HEK293 (cell line): ENCODE measurements at regions not wholly inside any gene's neighbourhood (a gene's known extent, or its start where the extent isn't known, plus 50 kb on each side); places are given as distances from the start of the nearest gene placed in this dataset.

Source experiments
- CTCF ChIA-PET: fragments of 350-600 bp; formaldehyde crosslinking; extraction: SDS; loops from one replicate; lab custom pipeline; 2021; ENCODE audit warnings: antibody characterized with exemption; lab: Yijun Ruan, JAX
- POLR2A ChIA-PET: fragments of 300-600 bp; formaldehyde crosslinking; extraction: SDS; loops from one replicate; lab custom pipeline; 2020; ENCODE audit warnings: antibody characterized with exemption, inconsistent platforms; lab: Yijun Ruan, JAX
- H3K27ac ChIP-seq: fragments of 200-500 bp; sonication (Bioruptor generic); 2 replicates; pipeline ENCODE4 v1.5.1; 2014; ENCODE audit warnings: low read depth, low read length, control low read depth, inconsistent platforms; ENCODE audit errors: extremely low read depth
- H3K36me3 ChIP-seq, 2 experiments: fragments of 200-500 bp in 1 of 2; sonication (Bioruptor generic) in 1 of 2; 1 replicate in 1 of 2; 2 replicates in 1 of 2; pipeline ENCODE4 v1.5.1; 2014 to 2017; ENCODE audit warnings: inconsistent platforms in 2 of 2, low read length in 2 of 2; ENCODE audit not compliant: control insufficient read depth in 2 of 2, insufficient read depth in 1 of 2
- H3K4me1 ChIP-seq: fragments of 200-500 bp; sonication (Bioruptor generic); 2 replicates; pipeline ENCODE4 v1.5.1; 2014; ENCODE audit warnings: mild to moderate bottlenecking, low read length, inconsistent platforms; ENCODE audit not compliant: control insufficient read depth, insufficient read depth
- H3K4me3 ChIP-seq: 2 replicates; pipeline ENCODE4 v1.5.1; 2011; ENCODE audit warnings: low read depth, mild to moderate bottlenecking, control low read depth, low read length, moderate library complexity
- H3K9me3 ChIP-seq: fragments of 200-500 bp; sonication (Bioruptor generic); 2 replicates; pipeline ENCODE4 v1.5.1; 2014; ENCODE audit warnings: low read depth, low read length, inconsistent platforms; ENCODE audit not compliant: control insufficient read depth, insufficient read depth
- GLI2 ChIP-seq: fragments of 450-650 bp; formaldehyde crosslinking; IDR thresholded peaks from 2 replicates; pipeline ENCODE4; 2017; ENCODE audit warnings: missing biosample characterization, missing genetic modification characterization, low read depth, borderline replicate concordance
- GLI4 ChIP-seq: fragments of 450-650 bp; formaldehyde crosslinking; IDR thresholded peaks from 2 replicates; pipeline ENCODE4 v1.5.1; 2016; ENCODE audit warnings: missing biosample characterization, missing genetic modification characterization
- HOXC10 ChIP-seq: sonication (generic); formaldehyde crosslinking; IDR thresholded peaks from 2 replicates; pipeline ENCODE4 v1.8.1; 2023; ENCODE audit warnings: mild to moderate bottlenecking, missing genetic modification reagents
- INSM2 ChIP-seq: fragments of 450-650 bp; formaldehyde crosslinking; IDR thresholded peaks from 2 replicates; pipeline ENCODE4 v1.5.1; 2016; ENCODE audit warnings: missing biosample characterization, missing genetic modification characterization
- KLF1 ChIP-seq: fragments of 450-650 bp; formaldehyde crosslinking; IDR thresholded peaks from 2 replicates; pipeline ENCODE4 v1.5.1; 2016; ENCODE audit warnings: missing biosample characterization, missing genetic modification characterization
- KLF16 ChIP-seq: fragments of 450-650 bp; formaldehyde crosslinking; IDR thresholded peaks from 2 replicates; pipeline ENCODE4 v1.5.1; 2017; ENCODE audit warnings: missing biosample characterization, missing genetic modification characterization
- TCF7L2 ChIP-seq: IDR thresholded peaks from 2 replicates; pipeline ENCODE4 v1.6.1; 2011; ENCODE audit warnings: low read depth, mild to moderate bottlenecking, inconsistent platforms, low read length, moderate library complexity, borderline replicate concordance
- TRIM28 ChIP-seq: IDR thresholded peaks from 2 replicates; pipeline ENCODE4 v1.6.1; 2011; ENCODE audit warnings: low read length, control low read depth, borderline replicate concordance
- TSHZ1 ChIP-seq: fragments of 450-650 bp; formaldehyde crosslinking; IDR thresholded peaks from 2 replicates; pipeline ENCODE4 v1.5.1; 2016; ENCODE audit warnings: missing biosample characterization, missing genetic modification characterization, borderline replicate concordance
- ZBTB49 ChIP-seq: fragments of 450-650 bp; formaldehyde crosslinking; IDR thresholded peaks from 2 replicates; pipeline ENCODE4 v1.5.1; 2016; ENCODE audit warnings: missing biosample characterization, missing genetic modification characterization, low read depth
- ZFP41 ChIP-seq: fragments of 450-650 bp; formaldehyde crosslinking; IDR thresholded peaks from 2 replicates; pipeline ENCODE4 v1.5.1; 2016; ENCODE audit warnings: missing biosample characterization, missing genetic modification characterization, borderline replicate concordance
- ZNF140 ChIP-seq: fragments of 450-650 bp; formaldehyde crosslinking; IDR thresholded peaks from 2 replicates; pipeline ENCODE4 v1.5.1; 2016; ENCODE audit warnings: missing biosample characterization, missing genetic modification characterization
- ZNF354C ChIP-seq: fragments of 450-650 bp; formaldehyde crosslinking; IDR thresholded peaks from 2 replicates; pipeline ENCODE4 v1.5.1; 2016; ENCODE audit warnings: missing biosample characterization, missing genetic modification characterization, low read depth, borderline replicate concordance
- ZNF518A ChIP-seq: fragments of 450-650 bp; formaldehyde crosslinking; conservative IDR thresholded peaks from 2 replicates; pipeline ENCODE4 v1.5.1; 2016; ENCODE audit warnings: low read depth, missing biosample characterization, missing genetic modification characterization
- ZNF529 ChIP-seq: fragments of 450-650 bp; formaldehyde crosslinking; IDR thresholded peaks from 2 replicates; pipeline ENCODE4 v1.5.1; 2017; ENCODE audit warnings: missing genetic modification characterization, missing biosample characterization; ENCODE audit not compliant: insufficient replicate concordance
- ZNF544 ChIP-seq: fragments of 450-650 bp; formaldehyde crosslinking; IDR thresholded peaks from 2 replicates; pipeline ENCODE4 v1.5.0; 2017; ENCODE audit warnings: missing biosample characterization, missing genetic modification characterization
- ZNF558 ChIP-seq: fragments of 450-650 bp; formaldehyde crosslinking; IDR thresholded peaks from 2 replicates; pipeline ENCODE4 v1.5.1; 2016; ENCODE audit warnings: missing biosample characterization, missing genetic modification characterization
- ZNF639 ChIP-seq: fragments of 450-650 bp; formaldehyde crosslinking; IDR thresholded peaks from 2 replicates; pipeline ENCODE4 v1.5.1; 2016; ENCODE audit warnings: missing biosample characterization, missing genetic modification characterization
- ZNF654 ChIP-seq: fragments of 450-650 bp; formaldehyde crosslinking; IDR thresholded peaks from 2 replicates; pipeline ENCODE4 v1.5.1; 2016; ENCODE audit warnings: low read depth, missing biosample characterization, missing genetic modification characterization
- ZNF843 ChIP-seq: fragments of 450-650 bp; formaldehyde crosslinking; IDR thresholded peaks from 2 replicates; pipeline ENCODE4 v1.5.1; 2016; ENCODE audit warnings: missing biosample characterization, missing genetic modification characterization
- ZSCAN16 ChIP-seq: fragments of 450-650 bp; formaldehyde crosslinking; IDR thresholded peaks from 2 replicates; pipeline ENCODE4 v1.5.1; 2016; ENCODE audit warnings: missing biosample characterization, missing genetic modification characterization

- Histone ChIP-seq H3K36me3 (no peaks in the 10 kb centered on the region), H3K9me3 (no peaks in the 10 kb centered on the region), H3K27ac (no peak overlapping the region), H3K4me3 (no peak overlapping the region), H3K4me1 (no peaks in the 10 kb centered on the region)
- ChIA-PET POLR2A (no interaction called here), CTCF (no interaction called here)
- TF ChIP-seq ZNF654 (no peak), KLF1 (tag by site-specific recombination) (no peak), ZBTB49 (tag by site-specific recombination) (no peak), TCF7L2 (no peak), ZNF529 (tag by site-specific recombination) (no peak), ZSCAN16 (tag by site-specific recombination) (no peak), ZNF518A (no peak), GLI4 (tag by site-specific recombination) (no peak)
These were observed 301.9 kb downstream of the CHL1 start for GRCh38 chr3:498487-498886.

- POLR2A ChIA-PET, result no interaction called here
- Histone ChIP-seq H3K36me3 (no peaks in the 10 kb centered on the region), H3K4me3 (no peak overlapping the region), H3K9me3 (no peaks in the 10 kb centered on the region), H3K4me1 (no peaks in the 10 kb centered on the region), H3K27ac (no peak overlapping the region)
- CTCF ChIA-PET, result interaction anchor here (0.6 kb wide), 1 partner anchor 399 kb away, joined by 3 read pairs; no protein-coding TSS in a partner anchor
- TF ChIP-seq ZNF558 (tag by site-specific recombination) (no peak), HOXC10 (CRISPR knock-in tag) (no peak), KLF16 (tag by site-specific recombination) (no peak), TRIM28 (no peak), ZNF140 (no peak), ZNF354C (tag by site-specific recombination) (no peak), ZNF639 (tag by site-specific recombination) (no peak), KLF1 (tag by site-specific recombination) (no peak), GLI2 (no peak), ZFP41 (tag by site-specific recombination) (no peak), INSM2 (tag by site-specific recombination) (no peak), TSHZ1 (tag by site-specific recombination) (no peak), ZNF544 (tag by site-specific recombination) (no peak), ZNF843 (tag by site-specific recombination) (no peak)
These were observed 302.6 kb downstream of the CHL1 start for GRCh38 chr3:499001-499761.
